Calu3 (cell line): ENCODE measurements at regions not wholly inside any gene's neighbourhood (a gene's known extent, or its start where the extent isn't known, plus 50 kb on each side); places are given as distances from the start of the nearest gene placed in this dataset.

ENCODE experiments used
- BruUV-seq: library from RNA; stranded (reverse); fragments of 400-500 nt; replicated peaks from 2 replicates; lab custom pipeline; 2021; lab: Mats Ljungman, UMichigan
- CTCF ChIA-PET: fragments of 300-600 bp; sonication (Branson Sonifier 250); formaldehyde crosslinking; loops from one replicate; lab custom pipeline; 2022; ENCODE audit warnings: antibody characterized with exemption; lab: Charles Lee
- DNase-seq: peaks from one replicate; pipeline ENCODE4 v3.0.0; 2022
- H3K27ac Mint-ChIP-seq: one replicate; pipeline ENCODE4 v1.8.0; 2022; ENCODE audit warnings: mixed read lengths; ENCODE audit not compliant: unreplicated experiment
- H3K27me3 Mint-ChIP-seq: one replicate; pipeline ENCODE4 v1.8.0; 2022; ENCODE audit warnings: mixed read lengths; ENCODE audit not compliant: unreplicated experiment
- H3K36me3 Mint-ChIP-seq: one replicate; pipeline ENCODE4 v1.8.0; 2022; ENCODE audit warnings: mild to moderate bottlenecking, moderate library complexity, mixed read lengths; ENCODE audit not compliant: insufficient read depth, unreplicated experiment
- H3K4me1 Mint-ChIP-seq: one replicate; pipeline ENCODE4 v1.8.0; 2022; ENCODE audit warnings: mild to moderate bottlenecking, low read depth, mixed read lengths; ENCODE audit not compliant: unreplicated experiment
- H3K4me3 Mint-ChIP-seq: one replicate; pipeline ENCODE4 v1.8.0; 2022; ENCODE audit warnings: mild to moderate bottlenecking, low read depth, moderate library complexity, mixed read lengths; ENCODE audit not compliant: unreplicated experiment
- H3K9me3 Mint-ChIP-seq: one replicate; pipeline ENCODE4 v1.8.0; 2022; ENCODE audit warnings: low read depth, mixed read lengths; ENCODE audit not compliant: unreplicated experiment
- CTCF ChIP-seq: fragments of 200-600 bp; IDR thresholded peaks from one replicate; pipeline ENCODE4 v1.8.0; 2022; ENCODE audit warnings: antibody characterized with exemption; ENCODE audit not compliant: unreplicated experiment
- intact Hi-C: fragments of 100-400 bp; cut with micrococcal nuclease; formaldehyde crosslinking; loops from one replicate; pipeline ENCODE4 v1.10.0; 2022; ENCODE audit not compliant: unreplicated experiment

GRCh38 chr9:84151640-84152039, 171.0 kb downstream of the RMI1 start:
- CTCF ChIA-PET: no interaction called here
- H3K27me3 Mint-ChIP-seq: no peaks in the 10 kb centered on the region
- no peaks in the 10 kb centered on the region for H3K36me3 Mint-ChIP-seq
- intact Hi-C loops: no loop called here
- TF ChIP-seq CTCF: no peak
- no peak overlapping the region for H3K4me3 Mint-ChIP-seq
- no peaks in the 10 kb centered on the region for H3K4me1 Mint-ChIP-seq
- no peak overlapping the region for H3K27ac Mint-ChIP-seq
- no peak for DNase-seq
- no TSS peak for BruUV-seq
- H3K9me3 Mint-ChIP-seq: no peaks in the 10 kb centered on the region

GRCh38 chr9:84152204-84152603, 171.6 kb downstream of the RMI1 start:
- H3K4me3 Mint-ChIP-seq: no peak overlapping the region
- H3K27me3 Mint-ChIP-seq: no peaks in the 10 kb centered on the region
- CTCF ChIA-PET: no interaction called here
- no peaks in the 10 kb centered on the region for H3K36me3 Mint-ChIP-seq
- no peak for DNase-seq
- no peaks in the 10 kb centered on the region for H3K4me1 Mint-ChIP-seq
- intact Hi-C loops: no loop called here
- H3K9me3 Mint-ChIP-seq: no peaks in the 10 kb centered on the region
- no peak overlapping the region for H3K27ac Mint-ChIP-seq
- no TSS peak for BruUV-seq
- no peak for TF ChIP-seq CTCF

- Mint-ChIP-seq H3K36me3 (no peaks in the 10 kb centered on the region), H3K27me3 (no peaks in the 10 kb centered on the region), H3K4me1 (no peaks in the 10 kb centered on the region), H3K9me3 (no peaks in the 10 kb centered on the region), H3K4me3 (no peak overlapping the region), H3K27ac (no peak overlapping the region)
- intact Hi-C loops: no loop called here
- no TSS peak for BruUV-seq
- CTCF ChIA-PET: no interaction called here
- DNase-seq: no peak
- TF ChIP-seq CTCF: no peak
Measured at GRCh38 chr9:84153885-84154284, 173.3 kb downstream of the RMI1 start.

GRCh38 chr9:84154320-84154719, 173.7 kb downstream of the RMI1 start:
- Mint-ChIP-seq H3K4me3 (no peak overlapping the region), H3K27ac (no peak overlapping the region), H3K36me3 (no peaks in the 10 kb centered on the region), H3K4me1 (no peaks in the 10 kb centered on the region), H3K27me3 (no peaks in the 10 kb centered on the region), H3K9me3 (no peaks in the 10 kb centered on the region)
- no peak for TF ChIP-seq CTCF
- intact Hi-C loops: no loop called here
- CTCF ChIA-PET: no interaction called here
- DNase-seq: no peak
- BruUV-seq: no TSS peak
